GM08714 (cell line): ENCODE measurements at regions not wholly inside any gene's neighbourhood (a gene's known extent, or its start where the extent isn't known, plus 50 kb on each side); places are given as distances from the start of the nearest gene placed in this dataset.

ENCODE experiments used
- H3K4me3 ChIP-seq: fragments of 200-500 bp; sonication (Bioruptor generic); 2 replicates; pipeline ENCODE4 v1.5.1; 2014; ENCODE audit warnings: mild to moderate bottlenecking, low read length, inconsistent platforms
- ZNF274 ChIP-seq: IDR thresholded peaks from 2 replicates; pipeline ENCODE4 v1.6.1; 2012; ENCODE audit warnings: mild to moderate bottlenecking, low read depth, low read length

DNA sequence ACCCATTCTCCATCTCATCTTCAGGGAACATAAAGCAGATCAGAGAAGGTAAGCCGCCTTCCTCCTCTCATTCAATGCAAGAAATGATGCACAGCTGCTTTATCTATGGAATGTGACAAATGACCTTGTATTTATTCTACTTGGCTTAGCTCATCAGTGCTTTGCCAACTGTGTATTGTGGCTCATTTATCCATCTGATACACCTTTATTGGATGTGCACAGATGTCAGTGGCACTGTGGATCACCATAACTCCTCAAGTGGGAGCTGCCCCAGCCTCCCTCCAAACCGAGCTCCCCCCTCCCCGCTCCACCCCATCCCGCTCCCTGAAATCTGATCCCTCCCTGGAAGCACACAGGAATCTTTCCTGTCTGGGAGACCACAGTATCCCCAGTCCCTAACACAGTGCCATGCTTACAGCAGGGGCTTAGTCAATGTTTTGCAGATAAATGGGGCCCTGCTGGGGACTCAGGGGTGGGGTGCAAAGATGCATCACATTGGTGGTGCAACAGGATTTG, 156.0 kb upstream of the RAB4A start:
- TF ChIP-seq ZNF274: no peak
- H3K4me3 ChIP-seq: no peak overlapping the region

DNA sequence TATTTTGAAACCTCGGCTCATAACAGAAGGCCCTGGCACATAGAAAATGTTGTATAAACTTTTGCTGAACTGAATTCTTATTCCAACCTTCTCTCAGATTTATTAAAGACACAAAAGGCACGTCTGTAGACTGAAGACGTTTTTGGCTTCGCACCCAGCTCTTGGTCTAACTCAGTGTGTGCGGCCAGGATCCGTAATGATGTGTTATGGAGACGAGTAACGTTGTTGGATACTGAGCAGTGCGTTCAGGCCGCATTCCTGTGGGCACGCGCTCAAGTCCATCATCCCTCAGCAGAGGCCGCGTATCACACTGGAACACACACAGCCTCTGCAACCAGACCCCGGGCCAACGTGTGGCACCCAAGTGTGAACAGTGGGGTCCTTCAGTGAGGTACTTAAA, 154.8 kb upstream of the RAB4A start:
- no peak overlapping the region for H3K4me3 ChIP-seq
- no peak for TF ChIP-seq ZNF274

DNA sequence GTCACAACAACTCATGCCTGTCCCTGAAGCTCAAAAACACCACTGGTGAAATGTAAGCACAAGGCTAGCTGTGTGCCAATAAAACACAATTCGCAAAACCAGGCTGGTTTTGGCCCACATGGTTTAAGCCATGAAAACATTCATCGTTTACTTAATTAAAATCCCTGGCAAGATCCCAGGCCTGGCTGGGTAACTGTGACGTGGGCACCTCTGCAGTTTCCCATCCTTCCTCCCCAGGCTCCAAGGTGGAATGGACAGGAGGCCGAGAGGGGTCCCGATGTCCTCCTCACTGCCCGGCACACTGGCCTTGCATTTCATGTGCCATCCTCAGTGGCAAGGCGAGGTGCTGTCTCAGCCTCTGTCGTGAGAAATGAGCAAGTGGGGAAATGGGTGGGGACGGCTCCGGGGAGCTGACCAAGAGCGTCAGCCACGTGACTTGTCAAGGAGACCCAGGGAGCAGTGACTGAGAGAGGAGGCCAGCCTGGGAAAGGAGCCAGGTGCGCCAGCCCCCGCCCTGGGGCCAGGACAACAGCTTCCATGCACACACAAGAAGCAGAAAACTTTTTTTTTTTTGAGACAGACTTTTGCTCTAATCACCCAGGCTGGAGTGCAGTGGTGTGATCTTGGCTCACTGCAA, 153.1 kb upstream of the RAB4A start:
- H3K4me3 ChIP-seq: no peak overlapping the region
- no peak for TF ChIP-seq ZNF274

DNA sequence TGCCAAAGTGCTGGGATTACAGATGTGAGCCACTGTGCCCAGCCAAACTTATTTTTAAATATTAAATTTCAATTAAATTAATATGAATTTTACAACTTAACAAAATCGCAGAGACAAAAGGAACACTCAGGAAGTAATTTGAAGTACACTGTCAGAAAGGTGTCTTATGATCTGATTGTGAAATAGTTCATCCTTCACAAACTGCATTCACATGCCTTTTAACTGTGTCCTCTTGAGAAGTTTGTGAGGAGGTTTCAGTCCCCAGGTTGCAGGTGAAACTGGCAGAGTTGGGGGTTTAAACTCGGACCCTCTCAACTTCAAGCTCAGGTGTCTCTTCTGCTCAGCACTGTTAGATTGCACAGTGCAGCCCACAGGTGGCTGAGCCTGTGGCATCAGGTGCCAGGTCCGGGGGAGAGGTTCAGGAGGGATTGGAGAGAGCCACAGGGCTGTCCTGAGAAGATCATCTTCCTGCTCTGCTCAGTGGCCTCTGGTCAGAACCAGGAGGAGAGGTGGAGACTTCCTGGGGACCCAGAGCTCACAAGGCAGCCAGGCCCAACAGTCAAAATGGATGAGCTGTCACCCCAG, 152.3 kb upstream of the RAB4A start:
- TF ChIP-seq ZNF274: no peak
- no peak overlapping the region for H3K4me3 ChIP-seq

DNA sequence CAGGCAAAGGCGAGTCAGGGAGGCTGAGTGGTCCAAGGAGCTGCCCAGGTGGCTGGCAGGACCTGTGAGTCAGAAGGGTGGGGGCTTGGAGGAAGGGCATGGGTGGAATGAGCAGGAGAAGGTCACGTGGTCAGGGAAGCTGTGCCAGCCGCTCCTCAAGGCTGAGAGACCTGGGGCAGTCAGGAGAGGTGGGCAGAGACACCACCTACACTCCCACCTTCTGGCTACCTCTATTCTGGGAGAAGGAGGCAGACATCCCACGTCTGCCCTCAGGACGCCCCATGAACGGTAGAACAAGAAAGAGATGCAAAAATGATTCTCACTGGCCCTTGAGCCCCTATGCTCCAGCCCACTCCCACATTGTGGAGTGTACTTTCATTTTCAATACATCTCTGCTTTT, 151.8 kb upstream of the RAB4A start:
- H3K4me3 ChIP-seq: no peak overlapping the region
- TF ChIP-seq ZNF274: no peak

DNA sequence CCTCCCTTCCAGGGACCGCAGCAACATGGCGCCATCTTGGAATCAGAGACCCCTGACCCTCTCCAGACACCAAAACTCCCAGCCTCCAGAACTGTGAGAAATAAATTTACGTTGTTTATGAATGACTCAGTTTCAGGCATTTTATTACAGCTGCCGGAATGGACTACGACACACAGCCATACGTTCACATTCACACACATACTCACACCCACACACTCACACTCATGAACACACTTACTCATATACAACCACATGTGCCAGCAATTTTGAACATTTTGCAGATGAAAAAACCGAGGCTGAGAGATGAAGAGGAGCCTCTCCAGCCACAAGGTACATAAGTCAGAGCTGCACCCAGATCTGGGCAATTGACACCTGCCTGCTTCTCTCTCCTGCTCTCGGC, 151.0 kb upstream of the RAB4A start:
- H3K4me3 ChIP-seq: no peak overlapping the region
- TF ChIP-seq ZNF274: no peak

DNA sequence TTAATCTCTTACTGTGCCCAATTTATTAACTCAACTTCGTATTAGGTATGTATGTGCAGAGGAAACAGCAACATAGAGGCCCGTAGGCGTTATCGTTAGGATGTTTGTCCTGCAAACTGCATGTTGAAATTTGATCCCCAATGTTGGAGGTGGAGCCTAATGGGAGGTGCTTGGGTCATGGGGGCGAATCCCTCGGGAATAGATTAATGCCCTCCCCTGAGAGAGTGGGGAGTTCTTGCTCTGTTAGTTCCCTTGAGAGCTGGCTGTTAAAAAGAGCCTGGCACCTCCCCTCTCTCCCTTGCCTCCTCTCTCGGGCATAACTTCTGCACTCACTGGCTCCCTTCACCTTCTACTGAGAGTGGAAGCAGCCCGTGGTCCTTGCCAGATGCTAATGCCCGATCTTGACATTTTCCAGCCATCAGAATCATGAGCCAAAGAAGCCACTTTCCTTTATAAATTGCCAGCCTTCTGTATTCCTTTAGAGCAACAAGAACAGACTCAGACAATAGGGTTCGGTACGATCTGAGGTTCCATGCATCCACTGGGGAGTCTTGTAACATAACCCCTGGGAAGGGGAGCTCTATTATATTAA, 149.0 kb upstream of the RAB4A start:
- no peak overlapping the region for H3K4me3 ChIP-seq
- TF ChIP-seq ZNF274: no peak

DNA sequence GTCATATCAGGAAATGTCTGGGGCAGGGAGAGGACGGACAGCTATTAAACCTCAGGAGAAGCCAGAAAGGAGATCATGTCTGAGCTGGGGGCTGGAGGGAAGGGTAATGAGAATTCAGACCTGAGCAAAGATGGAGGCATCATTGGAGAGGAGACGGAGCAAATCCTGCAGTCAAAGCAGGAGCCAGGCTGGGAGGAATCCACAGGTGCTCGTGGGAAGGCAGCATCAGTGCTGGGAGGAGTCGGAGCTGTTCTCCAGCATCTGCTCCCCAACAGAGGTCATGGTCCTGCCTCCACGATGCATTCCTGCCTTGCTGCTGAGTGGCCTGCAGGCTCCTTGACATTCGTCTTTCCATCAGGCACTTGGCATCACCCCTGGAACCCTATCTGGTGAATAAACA, 148.3 kb upstream of the RAB4A start:
- TF ChIP-seq ZNF274: no peak

DNA sequence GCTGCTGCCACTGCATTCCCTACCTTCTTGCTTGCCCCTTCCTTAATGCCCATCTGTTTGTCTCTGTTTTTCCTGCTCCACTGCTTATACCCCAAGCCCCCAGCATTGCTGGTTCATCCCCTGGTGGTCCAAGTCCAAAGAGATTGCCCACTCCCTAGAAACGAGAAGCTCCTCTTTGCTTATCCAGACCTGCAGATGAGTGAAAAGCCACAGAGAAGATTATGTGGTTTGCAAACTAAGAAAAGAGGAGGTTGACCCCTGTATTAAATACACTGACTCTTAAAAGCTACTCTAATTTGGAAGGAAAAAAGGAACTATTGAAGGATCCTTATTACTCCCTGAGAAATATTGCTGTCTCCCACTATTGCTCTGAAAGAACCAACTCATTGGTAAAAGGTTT, 146.8 kb upstream of the RAB4A start:
- no peak for TF ChIP-seq ZNF274

More for the DNA sequence above, 148.3 kb upstream of the RAB4A start:
- H3K4me3 ChIP-seq: no peak overlapping the region

DNA sequence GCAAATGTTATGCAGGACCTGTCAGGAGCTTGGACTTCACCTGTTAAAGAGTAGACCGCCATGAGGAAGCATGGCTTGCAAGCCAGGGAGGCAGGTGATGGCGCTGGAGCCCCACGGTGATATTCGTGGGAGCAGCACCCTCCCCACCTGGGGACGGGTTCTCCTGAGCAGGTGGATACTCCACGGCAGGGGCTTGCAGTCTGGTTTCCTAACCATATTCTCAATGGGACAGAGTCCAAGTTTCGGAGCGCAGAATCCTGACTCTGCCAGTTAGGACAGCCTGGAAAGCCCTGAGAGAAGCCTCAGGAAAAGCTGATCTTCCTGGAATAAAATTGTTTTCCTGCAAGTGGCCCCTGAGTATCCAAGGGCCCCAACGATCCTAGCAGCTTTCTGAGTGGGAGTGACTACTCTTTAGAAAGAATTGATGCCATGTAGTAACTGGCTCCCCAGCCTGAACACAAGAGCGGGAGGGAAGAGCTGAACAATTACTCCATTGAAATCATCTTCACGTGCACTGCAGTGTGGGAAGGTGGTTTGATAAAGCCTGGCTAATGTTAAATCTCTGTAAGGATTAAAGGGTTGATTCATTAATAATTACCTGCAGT, 146.3 kb upstream of the RAB4A start:
- TF ChIP-seq ZNF274: no peak
- no peak overlapping the region for H3K4me3 ChIP-seq

More for the DNA sequence above, 146.8 kb upstream of the RAB4A start:
- no peak overlapping the region for H3K4me3 ChIP-seq

DNA sequence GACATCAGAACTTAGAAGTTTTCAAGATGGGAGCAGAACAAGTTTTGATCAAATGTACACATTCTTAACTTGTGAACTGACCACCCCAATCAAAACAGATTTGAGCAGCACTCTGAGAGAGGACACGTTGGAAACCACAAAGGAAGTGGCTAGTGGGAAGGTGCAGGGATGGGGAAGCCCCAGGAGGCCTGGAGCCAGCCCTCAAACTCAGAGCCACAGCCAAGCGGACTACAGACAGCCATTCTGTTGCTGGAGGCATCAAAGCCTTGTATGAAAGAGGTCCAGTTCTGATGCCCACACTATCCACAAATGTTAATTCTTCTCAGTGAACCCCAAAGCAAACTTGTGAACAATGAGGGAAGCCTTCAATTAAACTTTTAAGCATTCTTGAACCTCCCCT, 143.6 kb upstream of the RAB4A start:
- no peak for TF ChIP-seq ZNF274

DNA sequence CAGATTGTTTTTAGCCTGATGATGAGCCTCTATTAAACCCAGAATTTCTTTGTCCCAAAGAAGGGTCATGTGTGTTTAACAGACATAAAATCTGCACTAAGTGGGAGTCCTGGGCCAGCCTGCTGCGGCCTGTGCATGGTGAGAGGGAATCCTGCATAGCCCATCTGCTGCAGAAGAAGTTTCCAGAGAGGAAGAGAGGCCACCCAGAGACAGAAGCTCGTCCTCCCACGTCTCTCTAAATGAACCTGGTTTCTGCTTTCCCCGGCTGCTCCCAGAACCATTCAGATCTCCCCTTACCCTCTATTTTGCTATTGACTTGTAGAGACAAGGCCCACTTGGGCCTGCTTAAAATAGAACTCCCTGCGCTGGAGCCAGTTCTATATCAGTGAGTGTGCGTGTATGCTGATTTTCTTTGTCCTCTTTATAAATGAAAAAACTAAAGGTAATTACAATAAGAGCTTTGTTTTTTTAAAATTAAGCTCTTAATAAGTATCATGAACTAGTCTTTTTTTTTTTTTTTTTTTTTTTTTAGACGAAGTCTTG, 142.8 kb upstream of the RAB4A start:
- TF ChIP-seq ZNF274: no peak
- H3K4me3 ChIP-seq: no peak overlapping the region

More for the DNA sequence above, 143.6 kb upstream of the RAB4A start:
- H3K4me3 ChIP-seq: no peak overlapping the region

DNA sequence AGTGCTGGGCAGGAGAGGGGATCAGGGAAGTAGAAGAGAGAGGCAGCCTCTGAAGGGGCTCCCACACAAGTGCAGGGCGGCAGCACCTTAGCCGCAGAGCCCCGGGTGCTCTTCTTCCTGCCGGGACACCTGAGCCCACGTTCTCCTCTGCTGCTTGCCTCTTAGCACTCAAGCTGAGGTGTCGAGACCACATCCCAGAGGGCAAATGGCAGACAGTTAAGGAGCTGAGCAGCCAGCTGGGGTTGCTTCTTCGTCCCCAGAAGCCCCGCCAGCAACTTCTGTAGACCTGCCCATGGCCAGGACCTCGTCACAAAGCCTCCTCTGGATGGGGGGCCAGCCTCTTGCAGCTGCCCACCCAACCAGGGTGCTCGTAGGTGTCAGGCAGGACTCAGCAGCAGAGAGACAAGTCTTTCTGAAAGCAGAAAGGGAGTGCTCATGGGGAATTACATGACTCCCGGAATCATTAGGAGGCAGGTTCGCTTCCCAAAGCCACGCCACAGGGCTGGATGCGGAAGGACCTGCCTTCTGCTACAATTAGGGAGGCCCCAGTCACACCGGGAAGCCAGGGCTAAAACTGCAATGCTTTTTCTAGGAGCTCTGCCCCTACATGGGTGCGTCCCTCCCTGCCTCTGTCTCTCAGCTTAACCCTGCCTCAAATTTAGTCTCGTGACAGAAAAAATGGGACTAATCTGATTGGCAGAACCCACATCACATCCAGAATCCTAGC, 141.4 kb upstream of the RAB4A start:
- no peak overlapping the region for H3K4me3 ChIP-seq
- no peak for TF ChIP-seq ZNF274

DNA sequence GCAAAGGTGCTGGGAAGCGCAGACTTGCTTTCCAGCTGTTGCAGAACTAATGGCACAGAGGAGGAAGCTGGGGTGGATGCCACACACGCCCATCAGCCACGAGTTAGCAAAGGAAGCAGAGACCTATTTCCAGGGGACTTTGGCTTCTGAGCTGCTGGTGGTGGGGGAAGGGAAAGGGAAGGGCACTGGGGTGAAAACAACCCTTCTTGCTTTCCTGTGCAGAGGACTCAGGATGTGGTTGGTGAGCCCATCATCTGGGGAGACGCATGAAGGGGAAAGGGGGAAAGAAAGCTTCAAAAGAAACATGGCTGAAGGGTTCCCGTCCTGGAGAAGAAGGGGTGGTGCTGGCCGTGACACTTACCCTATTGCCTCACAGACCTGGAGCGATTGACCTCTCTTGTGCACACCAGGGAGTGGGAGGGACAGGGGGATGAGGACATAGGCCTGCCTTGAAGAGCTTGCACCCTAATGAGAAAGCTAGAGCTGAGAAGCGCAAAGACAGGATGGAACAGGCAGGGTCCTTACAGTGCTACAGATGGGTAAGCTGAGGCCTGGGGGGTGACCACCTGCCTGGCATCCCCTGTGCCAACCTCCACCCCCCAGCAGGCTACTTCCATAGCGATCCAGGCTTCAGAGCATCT, 140.8 kb upstream of the RAB4A start:
- TF ChIP-seq ZNF274: no peak
- H3K4me3 ChIP-seq: no peak overlapping the region
